Sigmoid colon (tissue), 6 donors: ENCODE measurements at regions not wholly inside any gene's neighbourhood (a gene's known extent, or its start where the extent isn't known, plus 50 kb on each side); places are given as distances from the start of the nearest gene placed in this dataset.

ENCODE experiments used
- DNase-seq: peaks from one replicate; pipeline ENCODE4 v3.0.0-alpha.2; 2019
- H3K27ac ChIP-seq, 4 donors: fragments of 200-600 bp; sonication (generic); one replicate each; pipeline ENCODE4 v1.5.1; 2016 to 2019; ENCODE audit warnings: mild to moderate bottlenecking in 1 of 4
- H3K27me3 ChIP-seq, 3 donors: fragments of 200-600 bp; sonication (generic); one replicate each; pipeline ENCODE4 v1.5.1; 2019; ENCODE audit warnings: mild to moderate bottlenecking in 1 of 3
- H3K36me3 ChIP-seq, 4 donors: fragments of 200-600 bp; sonication (generic); one replicate each; pipeline ENCODE4 v1.5.1; 2016 to 2019
- H3K4me1 ChIP-seq, 4 donors: fragments of 200-600 bp; sonication (generic); one replicate each; pipeline ENCODE4 v1.5.1; 2017 to 2019
- H3K4me3 ChIP-seq, 4 donors: fragments of 200-600 bp; sonication (generic); one replicate each; pipeline ENCODE4 v1.5.1; 2017 to 2019; ENCODE audit warnings: mild to moderate bottlenecking in 2 of 4, moderate library complexity in 1 of 4
- H3K9me3 ChIP-seq, 4 donors: fragments of 200-600 bp in 3 of 4; sonication (generic) in 3 of 4; one replicate each; pipeline versions ENCODE4 v1.5.1 to v1.6.1; 2013 to 2019
- CTCF ChIP-seq, 4 experiments: fragments of 450-650 bp in 3 of 4; fragments of 200-600 bp in 1 of 4; IDR thresholded peaks; one replicate each; pipeline ENCODE4 v1.5.1; 2016 to 2019; ENCODE audit warnings: antibody characterized with exemption in 4 of 4, mild to moderate bottlenecking in 3 of 4, moderate library complexity in 2 of 4
- EP300 ChIP-seq, 4 donors: sonication (generic); formaldehyde crosslinking; IDR thresholded peaks; one replicate each; pipeline ENCODE4 v1.6.1; 2017; ENCODE audit warnings: antibody characterized with exemption in 4 of 4
- POLR2A ChIP-seq, 2 donors: fragments of 450-650 bp; IDR thresholded peaks; one replicate each; pipeline ENCODE4 v1.6.1; 2016; ENCODE audit warnings: antibody characterized with exemption in 2 of 2, mild to moderate bottlenecking in 2 of 2, moderate library complexity in 2 of 2
- POLR2AphosphoS5 ChIP-seq, 4 donors: sonication (generic); formaldehyde crosslinking; IDR thresholded peaks; one replicate each; pipeline ENCODE4 v1.6.1; 2017; ENCODE audit warnings: antibody characterized with exemption in 4 of 4
- WGBS, 2 donors: extraction: QIAGEN DNeasy Blood & Tissue Kit; methylation state at CpG; one replicate each; pipeline ENCODE4 v1.1.7; 2013; 5-methylcytosine and 5-hydroxymethylcytosine counted together
- intact Hi-C: fragments of 100-400 bp; cut with DNase I; formaldehyde crosslinking; loops from one replicate; pipeline ENCODE4 v1.15.1; 2023
- donor health status: healthy with polysubstance abuse.
- donor health status: healthy.

- TF ChIP-seq CTCF (IDR thresholded peaks at IDR 0.05) (no peak), POLR2A (IDR thresholded peaks at IDR 0.05) (no peak), EP300 (IDR thresholded peaks at IDR 0.05) (no peak), POLR2AphosphoS5 (IDR thresholded peaks at IDR 0.05) (no peak)
- H3K9me3 ChIP-seq, result peaks cover 0 to 4% (median 0%) of the 10 kb centered on the region in 4 donors
- no peaks in the 10 kb centered on the region for H3K36me3 ChIP-seq
- no peak for DNase-seq
- peaks cover 0 to 8% (median 0%) of the 10 kb centered on the region in 3 donors for H3K27me3 ChIP-seq
- 58 to 75% methylated on average over 3 of the region's 3 CpGs for WGBS, 2 donors
- no peak overlapping the region for H3K27ac ChIP-seq
- H3K4me1 ChIP-seq, result no peaks in the 10 kb centered on the region
- no peak overlapping the region for H3K4me3 ChIP-seq
- intact Hi-C loops, result no loop called here
Measured at GRCh38 chr11:133657054-133657453, 124.8 kb upstream of the OPCML start.

GRCh38 chr11:133656082-133656635, 123.9 kb upstream of the OPCML start:
- 77 to 79% methylated on average over 13 of the region's 13 CpGs for WGBS, 2 donors
- Histone ChIP-seq H3K27me3 (peaks cover 0 to 8% (median 0%) of the 10 kb centered on the region in 3 donors), H3K4me3 (no peak overlapping the region), H3K36me3 (no peaks in the 10 kb centered on the region), H3K27ac (no peak overlapping the region), H3K4me1 (no peaks in the 10 kb centered on the region), H3K9me3 (peaks cover 0 to 4% (median 0%) of the 10 kb centered on the region in 4 donors)
- no peak for TF ChIP-seq POLR2AphosphoS5 (IDR thresholded peaks at IDR 0.05)
- no peak for TF ChIP-seq EP300 (IDR thresholded peaks at IDR 0.05)
- TF ChIP-seq CTCF (IDR thresholded peaks at IDR 0.05), result no peak
- intact Hi-C loops, result no loop called here
- no peak for DNase-seq

- no peaks in the 10 kb centered on the region for H3K36me3 ChIP-seq
- H3K4me1 ChIP-seq, result no peaks in the 10 kb centered on the region
- peaks cover 0 to 8% (median 0%) of the 10 kb centered on the region in 3 donors for H3K27me3 ChIP-seq
- no peak for DNase-seq
- intact Hi-C loops, result no loop called here
- peaks cover 0 to 4% (median 0%) of the 10 kb centered on the region in 4 donors for H3K9me3 ChIP-seq
- H3K27ac ChIP-seq, result no peak overlapping the region
- no peak overlapping the region for H3K4me3 ChIP-seq
- whole genome bisulfite sequencing, 2 donors, result 61 to 70% methylated on average over 12 of the region's 12 CpGs
- no peak for TF ChIP-seq POLR2A (IDR thresholded peaks at IDR 0.05)
Measured at GRCh38 chr11:133654630-133655212, 122.4 kb upstream of the OPCML start.

- Histone ChIP-seq H3K4me1 (no peaks in the 10 kb centered on the region), H3K27ac (no peak overlapping the region), H3K9me3 (peaks cover 0 to 4% (median 0%) of the 10 kb centered on the region in 4 donors), H3K27me3 (peaks cover 0 to 8% (median 0%) of the 10 kb centered on the region in 3 donors), H3K4me3 (no peak overlapping the region), H3K36me3 (no peaks in the 10 kb centered on the region)
- intact Hi-C loops, result no loop called here
- 65 to 82% methylated on average over 5 of the region's 5 CpGs for WGBS, 2 donors
- no peak for TF ChIP-seq CTCF (IDR thresholded peaks at IDR 0.05)
- TF ChIP-seq POLR2A (IDR thresholded peaks at IDR 0.05), result no peak
- TF ChIP-seq EP300 (IDR thresholded peaks at IDR 0.05), result no peak
- TF ChIP-seq POLR2AphosphoS5 (IDR thresholded peaks at IDR 0.05), result no peak
- DNase-seq, result no peak
Measured at GRCh38 chr11:133653336-133653735, 121.0 kb upstream of the OPCML start.

- H3K36me3 ChIP-seq, result no peaks in the 10 kb centered on the region
- no peaks in the 10 kb centered on the region for H3K9me3 ChIP-seq
- TF ChIP-seq POLR2A (IDR thresholded peaks at IDR 0.05) (no peak), CTCF (IDR thresholded peaks at IDR 0.05) (no peak), EP300 (IDR thresholded peaks at IDR 0.05) (no peak), POLR2AphosphoS5 (IDR thresholded peaks at IDR 0.05) (no peak)
- no peak overlapping the region for H3K4me3 ChIP-seq
- no peak overlapping the region for H3K27ac ChIP-seq
- no peak for DNase-seq
- intact Hi-C loops, result no loop called here
- no peaks in the 10 kb centered on the region for H3K4me1 ChIP-seq
- peaks cover 0 to 3% (median 0%) of the 10 kb centered on the region in 3 donors for H3K27me3 ChIP-seq
- WGBS, 2 donors, result 49 to 63% methylated on average over 4 of the region's 4 CpGs
Measured at GRCh38 chr11:133650082-133650481, 117.8 kb upstream of the OPCML start.
